SK-N-SH (cell line): ENCODE measurements at regions not wholly inside any gene's neighbourhood (a gene's known extent, or its start where the extent isn't known, plus 50 kb on each side); places are given as distances from the start of the nearest gene placed in this dataset.

Source experiments
- CTCF ChIP-seq: fragments of 200-600 bp; sonication (generic); IDR thresholded peaks from 2 replicates; pipeline ENCODE4 v1.6.1; 2017; ENCODE audit warnings: antibody characterized with exemption, mild to moderate bottlenecking, moderate library complexity
- ELF1 ChIP-seq: IDR thresholded peaks from 2 replicates; pipeline ENCODE4 v1.4.0; 2012
- PBX3 ChIP-seq: IDR thresholded peaks from 2 replicates; pipeline ENCODE4; 2012

GRCh38 chr7:156143158-156143557, 330.9 kb upstream of the SHH start:
- no peak for TF ChIP-seq ELF1
- TF ChIP-seq CTCF: no peak
- no peak for TF ChIP-seq PBX3
